HEK293 (cell line): ENCODE measurements at regions not wholly inside any gene's neighbourhood (a gene's known extent, or its start where the extent isn't known, plus 50 kb on each side); places are given as distances from the start of the nearest gene placed in this dataset.

Source experiments
- CTCF ChIA-PET: fragments of 350-600 bp; formaldehyde crosslinking; extraction: SDS; loops from one replicate; lab custom pipeline; 2021; ENCODE audit warnings: antibody characterized with exemption; lab: Yijun Ruan, JAX
- POLR2A ChIA-PET: fragments of 300-600 bp; formaldehyde crosslinking; extraction: SDS; loops from one replicate; lab custom pipeline; 2020; ENCODE audit warnings: antibody characterized with exemption, inconsistent platforms; lab: Yijun Ruan, JAX
- H3K27ac ChIP-seq: fragments of 200-500 bp; sonication (Bioruptor generic); 2 replicates; pipeline ENCODE4 v1.5.1; 2014; ENCODE audit warnings: low read depth, low read length, control low read depth, inconsistent platforms; ENCODE audit errors: extremely low read depth
- H3K36me3 ChIP-seq, 2 experiments: fragments of 200-500 bp in 1 of 2; sonication (Bioruptor generic) in 1 of 2; 1 replicate in 1 of 2; 2 replicates in 1 of 2; pipeline ENCODE4 v1.5.1; 2014 to 2017; ENCODE audit warnings: inconsistent platforms in 2 of 2, low read length in 2 of 2; ENCODE audit not compliant: control insufficient read depth in 2 of 2, insufficient read depth in 1 of 2
- H3K4me1 ChIP-seq: fragments of 200-500 bp; sonication (Bioruptor generic); 2 replicates; pipeline ENCODE4 v1.5.1; 2014; ENCODE audit warnings: mild to moderate bottlenecking, low read length, inconsistent platforms; ENCODE audit not compliant: control insufficient read depth, insufficient read depth
- H3K4me3 ChIP-seq: 2 replicates; pipeline ENCODE4 v1.5.1; 2011; ENCODE audit warnings: low read depth, mild to moderate bottlenecking, control low read depth, low read length, moderate library complexity
- H3K9me3 ChIP-seq: fragments of 200-500 bp; sonication (Bioruptor generic); 2 replicates; pipeline ENCODE4 v1.5.1; 2014; ENCODE audit warnings: low read depth, low read length, inconsistent platforms; ENCODE audit not compliant: control insufficient read depth, insufficient read depth
- AEBP2 ChIP-seq: fragments of 450-650 bp; formaldehyde crosslinking; IDR thresholded peaks from 2 replicates; pipeline ENCODE4 v1.5.1; 2016; ENCODE audit warnings: missing biosample characterization, missing genetic modification characterization, borderline replicate concordance
- KLF9 ChIP-seq: fragments of 450-650 bp; formaldehyde crosslinking; IDR thresholded peaks from 2 replicates; pipeline ENCODE4 v1.5.1; 2016; ENCODE audit warnings: missing biosample characterization, missing genetic modification characterization, low read depth
- SALL2 ChIP-seq: fragments of 450-650 bp; formaldehyde crosslinking; IDR thresholded peaks from 2 replicates; pipeline ENCODE4 v1.5.0; 2017; ENCODE audit warnings: missing biosample characterization, mild to moderate bottlenecking, missing genetic modification characterization, borderline replicate concordance
- ZBTB17 ChIP-seq: fragments of 450-650 bp; formaldehyde crosslinking; IDR thresholded peaks from 2 replicates; pipeline ENCODE4 v1.5.1; 2016; ENCODE audit warnings: missing biosample characterization, missing genetic modification characterization
- ZNF121 ChIP-seq: fragments of 450-650 bp; formaldehyde crosslinking; IDR thresholded peaks from 2 replicates; pipeline ENCODE4 v1.5.1; 2016; ENCODE audit warnings: missing biosample characterization, missing genetic modification characterization
- ZNF157 ChIP-seq: fragments of 450-650 bp; formaldehyde crosslinking; IDR thresholded peaks from 2 replicates; pipeline ENCODE4 v1.5.1; 2016; ENCODE audit warnings: missing biosample characterization, missing genetic modification characterization
- ZNF239 ChIP-seq: fragments of 450-650 bp; formaldehyde crosslinking; IDR thresholded peaks from 2 replicates; pipeline ENCODE4 v1.5.1; 2016; ENCODE audit warnings: missing biosample characterization, missing genetic modification characterization
- ZNF292 ChIP-seq: fragments of 450-650 bp; formaldehyde crosslinking; IDR thresholded peaks from 2 replicates; pipeline ENCODE4 v1.5.1; 2016; ENCODE audit warnings: low read depth, missing biosample characterization, missing genetic modification characterization, borderline replicate concordance
- ZNF354C ChIP-seq: fragments of 450-650 bp; formaldehyde crosslinking; IDR thresholded peaks from 2 replicates; pipeline ENCODE4 v1.5.1; 2016; ENCODE audit warnings: missing biosample characterization, missing genetic modification characterization, low read depth, borderline replicate concordance
- ZNF521 ChIP-seq: fragments of 450-650 bp; formaldehyde crosslinking; IDR thresholded peaks from 2 replicates; pipeline ENCODE4 v1.5.1; 2017; ENCODE audit warnings: missing biosample characterization, mild to moderate bottlenecking, missing genetic modification characterization
- ZNF561 ChIP-seq: fragments of 450-650 bp; IDR thresholded peaks from 2 replicates; pipeline ENCODE4 v1.5.1; 2018; ENCODE audit warnings: missing biosample characterization, missing genetic modification characterization, borderline replicate concordance
- ZNF585B ChIP-seq: fragments of 450-650 bp; formaldehyde crosslinking; IDR thresholded peaks from 2 replicates; pipeline ENCODE4 v1.5.1; 2016; ENCODE audit warnings: missing biosample characterization, missing genetic modification characterization
- ZNF654 ChIP-seq: fragments of 450-650 bp; formaldehyde crosslinking; IDR thresholded peaks from 2 replicates; pipeline ENCODE4 v1.5.1; 2016; ENCODE audit warnings: low read depth, missing biosample characterization, missing genetic modification characterization
- ZNF670 ChIP-seq: fragments of 450-650 bp; formaldehyde crosslinking; IDR thresholded peaks from 2 replicates; pipeline ENCODE4 v1.5.1; 2016; ENCODE audit warnings: missing biosample characterization, missing genetic modification characterization, low read depth
- ZNF768 ChIP-seq: fragments of 450-650 bp; formaldehyde crosslinking; IDR thresholded peaks from 2 replicates; pipeline ENCODE4 v1.5.1; 2018; ENCODE audit warnings: missing biosample characterization, mild to moderate bottlenecking, missing genetic modification characterization
- ZNF792 ChIP-seq: fragments of 450-650 bp; formaldehyde crosslinking; IDR thresholded peaks from 2 replicates; pipeline ENCODE4 v1.5.1; 2016; ENCODE audit warnings: missing biosample characterization, missing genetic modification characterization
- ZNF837 ChIP-seq: fragments of 450-650 bp; formaldehyde crosslinking; IDR thresholded peaks from 2 replicates; pipeline ENCODE4 v1.5.1; 2016; ENCODE audit warnings: missing biosample characterization, missing genetic modification characterization
- ZSCAN16 ChIP-seq: fragments of 450-650 bp; formaldehyde crosslinking; IDR thresholded peaks from 2 replicates; pipeline ENCODE4 v1.5.1; 2016; ENCODE audit warnings: missing biosample characterization, missing genetic modification characterization
- TF ChIP-seq, protein P1 (sequence below): fragments of 450-650 bp; formaldehyde crosslinking; IDR thresholded peaks from 2 replicates; pipeline ENCODE4 v1.5.1; 2017; ENCODE audit warnings: missing biosample characterization, missing genetic modification characterization
- TF ChIP-seq, protein P2 (sequence below): fragments of 450-650 bp; formaldehyde crosslinking; IDR thresholded peaks from 2 replicates; pipeline ENCODE4 v1.5.1; 2016; ENCODE audit warnings: missing biosample characterization, missing genetic modification characterization
- TF ChIP-seq, protein P3 (sequence below): fragments of 450-650 bp; formaldehyde crosslinking; IDR thresholded peaks from 2 replicates; pipeline ENCODE4; 2016; ENCODE audit warnings: missing biosample characterization, missing genetic modification characterization

GRCh38 chr4:124965497-124965891 is 253.0 kb upstream of the ANKRD50 start (continued):
- TF ChIP-seq ZNF670 (no peak), ZNF585B (tag by site-specific recombination) (no peak), ZNF792 (no peak)
- TF ChIP-seq, protein P1, sequence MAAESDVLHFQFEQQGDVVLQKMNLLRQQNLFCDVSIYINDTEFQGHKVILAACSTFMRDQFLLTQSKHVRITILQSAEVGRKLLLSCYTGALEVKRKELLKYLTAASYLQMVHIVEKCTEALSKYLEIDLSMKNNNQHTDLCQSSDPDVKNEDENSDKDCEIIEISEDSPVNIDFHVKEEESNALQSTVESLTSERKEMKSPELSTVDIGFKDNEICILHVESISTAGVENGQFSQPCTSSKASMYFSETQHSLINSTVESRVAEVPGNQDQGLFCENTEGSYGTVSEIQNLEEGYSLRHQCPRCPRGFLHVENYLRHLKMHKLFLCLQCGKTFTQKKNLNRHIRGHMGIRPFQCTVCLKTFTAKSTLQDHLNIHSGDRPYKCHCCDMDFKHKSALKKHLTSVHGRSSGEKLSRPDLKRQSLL (tag by site-specific recombination): no peak

DNA sequence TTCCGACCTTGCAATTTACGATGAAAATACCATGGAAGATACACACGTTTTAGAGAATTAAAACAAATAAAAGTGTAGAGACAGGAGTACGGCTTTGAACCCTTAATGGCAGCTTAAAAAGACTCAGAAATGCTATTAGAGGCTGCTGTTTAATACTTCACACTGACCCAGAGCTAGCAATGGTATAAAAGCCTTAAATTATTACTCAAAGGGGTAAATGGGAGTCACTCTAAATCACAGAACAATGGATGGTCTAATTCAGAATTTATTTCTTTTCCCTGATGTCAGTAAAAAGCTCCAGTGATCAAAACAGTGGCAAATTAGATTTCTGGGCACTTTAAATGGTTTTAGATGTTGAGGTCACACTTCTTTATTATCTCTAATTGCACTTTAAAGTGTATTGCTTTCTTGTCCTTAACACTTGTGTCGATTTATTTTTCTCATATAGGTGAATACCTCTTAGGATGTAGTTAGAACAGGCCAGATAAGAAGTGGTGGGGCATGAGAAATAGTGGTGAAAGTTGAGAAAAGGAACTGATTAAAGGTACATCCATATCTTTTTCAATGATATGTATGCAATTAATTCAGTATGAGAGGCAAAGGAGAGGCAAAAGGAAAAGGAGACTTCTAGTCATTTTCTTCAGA is 252.4 kb upstream of the ANKRD50 start:
- TF ChIP-seq ZNF654 (tag by site-specific recombination) (no peak), ZNF837 (tag by site-specific recombination) (no peak), ZNF768 (tag by site-specific recombination) (no peak), ZNF354C (tag by site-specific recombination) (no peak)
- TF ChIP-seq, all 188 proteins: peak for 0
- Histone ChIP-seq H3K36me3 (no peaks in the 10 kb centered on the region), H3K4me1 (no peaks in the 10 kb centered on the region), H3K9me3 (no peaks in the 10 kb centered on the region), H3K27ac (no peak overlapping the region), H3K4me3 (no peak overlapping the region)
- POLR2A ChIA-PET: no interaction called here
- CTCF ChIA-PET: interaction anchor here (1.2 kb wide), 1 partner anchor 22 kb away, joined by 3 read pairs; no protein-coding TSS in a partner anchor

- H3K4me3 ChIP-seq: no peak overlapping the region
- POLR2A ChIA-PET: no interaction called here
- CTCF ChIA-PET: no interaction called here
- H3K27ac ChIP-seq: no peak overlapping the region
- TF ChIP-seq SALL2 (tag by site-specific recombination): no peak
- no peak for TF ChIP-seq ZNF239 (tag by site-specific recombination)
- no peak for TF ChIP-seq KLF9 (tag by site-specific recombination)
- TF ChIP-seq AEBP2 (tag by site-specific recombination): no peak
- TF ChIP-seq, protein P2, sequence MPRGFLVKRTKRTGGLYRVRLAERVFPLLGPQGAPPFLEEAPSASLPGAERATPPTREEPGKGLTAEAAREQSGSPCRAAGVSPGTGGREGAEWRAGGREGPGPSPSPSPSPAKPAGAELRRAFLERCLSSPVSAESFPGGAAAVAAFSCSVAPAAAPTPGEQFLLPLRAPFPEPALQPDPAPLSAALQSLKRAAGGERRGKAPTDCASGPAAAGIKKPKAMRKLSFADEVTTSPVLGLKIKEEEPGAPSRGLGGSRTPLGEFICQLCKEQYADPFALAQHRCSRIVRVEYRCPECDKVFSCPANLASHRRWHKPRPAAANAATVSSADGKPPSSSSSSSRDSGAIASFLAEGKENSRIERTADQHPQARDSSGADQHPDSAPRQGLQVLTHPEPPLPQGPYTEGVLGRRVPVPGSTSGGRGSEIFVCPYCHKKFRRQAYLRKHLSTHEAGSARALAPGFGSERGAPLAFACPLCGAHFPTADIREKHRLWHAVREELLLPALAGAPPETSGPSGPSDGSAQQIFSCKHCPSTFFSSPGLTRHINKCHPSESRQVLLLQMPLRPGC (tag by site-specific recombination): no peak
- TF ChIP-seq ZNF121 (tag by site-specific recombination): no peak
- TF ChIP-seq, protein P3, sequence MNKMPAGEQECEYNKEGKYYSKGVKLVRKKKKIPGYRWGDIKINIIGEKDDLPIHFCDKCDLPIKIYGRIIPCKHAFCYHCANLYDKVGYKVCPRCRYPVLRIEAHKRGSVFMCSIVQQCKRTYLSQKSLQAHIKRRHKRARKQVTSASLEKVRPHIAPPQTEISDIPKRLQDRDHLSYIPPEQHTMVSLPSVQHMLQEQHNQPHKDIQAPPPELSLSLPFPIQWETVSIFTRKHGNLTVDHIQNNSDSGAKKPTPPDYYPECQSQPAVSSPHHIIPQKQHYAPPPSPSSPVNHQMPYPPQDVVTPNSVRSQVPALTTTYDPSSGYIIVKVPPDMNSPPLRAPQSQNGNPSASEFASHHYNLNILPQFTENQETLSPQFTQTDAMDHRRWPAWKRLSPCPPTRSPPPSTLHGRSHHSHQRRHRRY (tag by site-specific recombination): no peak
- no peak for TF ChIP-seq ZNF157 (tag by site-specific recombination)
- TF ChIP-seq ZBTB17 (tag by site-specific recombination): no peak
- TF ChIP-seq ZNF521 (tag by site-specific recombination): no peak
- no peak for TF ChIP-seq ZSCAN16 (tag by site-specific recombination)
- no peak for TF ChIP-seq ZNF292 (tag by site-specific recombination)
- TF ChIP-seq ZNF561: no peak
- H3K36me3 ChIP-seq: no peaks in the 10 kb centered on the region
- no peaks in the 10 kb centered on the region for H3K4me1 ChIP-seq
- no peaks in the 10 kb centered on the region for H3K9me3 ChIP-seq
Measured at GRCh38 chr4:124964251-124964650, 251.7 kb upstream of the ANKRD50 start.
